D721Med (cell line): ENCODE measurements at regions not wholly inside any gene's neighbourhood (a gene's known extent, or its start where the extent isn't known, plus 50 kb on each side); places are given as distances from the start of the nearest gene placed in this dataset.
A peak's percentile ranks its signal among the peaks of the same experiment; 100 is the strongest.
"Not testable (repeated sequence)": the region's sequence is repeated elsewhere in the genome, so short reads cannot be mapped to it uniquely, and the experiment has no call there.

Source experiments
- DNase-seq: peaks from one replicate; pipeline ENCODE4 v3.0.0; 2011; ENCODE audit warnings: low spot score; ENCODE audit not compliant: insufficient read length
- FAIRE-seq: peaks from 2 replicates; lab custom pipeline; 2011; peaks lifted over from hg19 to GRCh38; lab: Jason Lieb, UNC
- TF ChIP-seq, protein P1 (sequence below): IDR thresholded peaks from 2 replicates; pipeline ENCODE4 v1.5.1; 2012; ENCODE audit warnings: mild to moderate bottlenecking, control low read depth; ENCODE audit not compliant: insufficient read depth; ENCODE audit errors: missing control alignments

DNA sequence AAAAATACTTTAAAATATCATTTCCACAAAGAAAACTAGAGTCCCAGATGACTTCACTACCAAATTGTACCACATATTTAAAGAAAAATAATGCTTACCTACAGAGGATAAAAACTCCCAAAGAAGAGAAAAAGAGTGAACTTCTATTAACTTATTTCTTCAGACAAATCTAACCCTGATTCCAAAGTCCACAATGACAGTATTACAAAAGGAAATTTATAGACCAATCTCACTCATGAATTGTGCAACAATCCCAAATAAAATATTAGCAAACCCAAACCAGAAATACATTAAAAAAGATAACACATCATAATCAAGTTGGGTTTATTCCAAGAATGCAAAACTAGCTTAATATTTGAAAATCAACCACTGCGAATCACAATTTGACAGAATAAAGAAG is 161.4 kb upstream of the GALNT2 start:
- DNase-seq (no peak), FAIRE-seq (no peak)
- TF ChIP-seq, protein P1, sequence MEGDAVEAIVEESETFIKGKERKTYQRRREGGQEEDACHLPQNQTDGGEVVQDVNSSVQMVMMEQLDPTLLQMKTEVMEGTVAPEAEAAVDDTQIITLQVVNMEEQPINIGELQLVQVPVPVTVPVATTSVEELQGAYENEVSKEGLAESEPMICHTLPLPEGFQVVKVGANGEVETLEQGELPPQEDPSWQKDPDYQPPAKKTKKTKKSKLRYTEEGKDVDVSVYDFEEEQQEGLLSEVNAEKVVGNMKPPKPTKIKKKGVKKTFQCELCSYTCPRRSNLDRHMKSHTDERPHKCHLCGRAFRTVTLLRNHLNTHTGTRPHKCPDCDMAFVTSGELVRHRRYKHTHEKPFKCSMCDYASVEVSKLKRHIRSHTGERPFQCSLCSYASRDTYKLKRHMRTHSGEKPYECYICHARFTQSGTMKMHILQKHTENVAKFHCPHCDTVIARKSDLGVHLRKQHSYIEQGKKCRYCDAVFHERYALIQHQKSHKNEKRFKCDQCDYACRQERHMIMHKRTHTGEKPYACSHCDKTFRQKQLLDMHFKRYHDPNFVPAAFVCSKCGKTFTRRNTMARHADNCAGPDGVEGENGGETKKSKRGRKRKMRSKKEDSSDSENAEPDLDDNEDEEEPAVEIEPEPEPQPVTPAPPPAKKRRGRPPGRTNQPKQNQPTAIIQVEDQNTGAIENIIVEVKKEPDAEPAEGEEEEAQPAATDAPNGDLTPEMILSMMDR, result no peak

DNA sequence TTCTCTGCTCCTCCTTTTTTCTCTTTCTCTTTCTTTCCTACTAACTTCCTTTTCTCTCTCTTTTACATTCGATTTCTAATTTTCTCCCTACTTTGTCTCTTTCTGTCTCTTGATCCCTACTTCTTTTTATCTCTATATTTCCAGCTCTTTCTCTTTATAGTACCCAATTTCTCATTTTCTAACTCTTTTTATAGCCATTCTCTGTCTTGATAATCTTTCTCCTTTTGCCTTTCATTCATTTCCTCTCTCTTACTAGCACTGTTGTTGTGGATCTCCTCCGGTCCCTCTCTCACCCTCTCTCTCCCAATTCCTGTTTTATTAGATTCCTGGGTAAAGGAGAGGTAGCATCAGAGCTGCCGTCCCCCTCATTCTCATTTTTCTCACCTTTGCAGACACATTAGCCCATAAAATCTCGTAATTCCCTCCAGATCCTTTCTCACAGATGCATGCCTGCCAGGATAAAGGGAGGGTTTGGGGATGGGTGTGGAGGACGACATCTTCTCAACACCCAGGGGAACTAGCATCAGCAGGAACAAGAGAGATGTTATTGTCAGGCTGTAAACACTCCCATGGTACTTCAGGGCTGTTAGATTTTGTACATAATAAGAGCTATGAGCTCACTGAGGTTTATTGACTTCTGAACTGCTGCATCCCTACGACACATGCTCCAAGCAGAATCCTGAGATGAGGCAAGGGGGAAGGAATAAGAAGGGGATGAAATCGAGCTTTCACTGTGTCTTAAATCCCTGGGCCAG is 159.0 kb upstream of the GALNT2 start:
- DNase-seq, result no peak
- TF ChIP-seq, protein P1, result no peak
- FAIRE-seq, result peak; percentile 48

DNA sequence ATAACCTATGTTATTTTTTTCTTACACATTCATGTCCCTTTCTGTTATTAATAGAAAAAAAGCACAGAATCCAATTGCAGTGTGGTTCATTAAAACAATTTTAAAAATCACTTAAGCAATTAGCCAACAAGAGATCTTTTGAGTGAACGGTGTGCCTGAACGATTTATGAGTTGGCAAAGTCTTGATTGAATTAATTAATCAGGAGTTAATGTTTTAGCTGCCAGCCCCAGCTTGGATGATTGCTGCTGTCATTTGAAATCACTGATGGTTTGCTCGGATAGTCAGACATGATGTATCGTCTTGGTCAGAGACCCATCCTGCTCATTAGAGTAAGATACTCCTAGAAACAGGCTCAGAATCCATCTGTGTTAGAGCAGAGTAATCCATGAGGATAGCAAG is 158.3 kb upstream of the GALNT2 start:
- DNase-seq, result no peak
- no peak for FAIRE-seq
- TF ChIP-seq, protein P1, result no peak

DNA sequence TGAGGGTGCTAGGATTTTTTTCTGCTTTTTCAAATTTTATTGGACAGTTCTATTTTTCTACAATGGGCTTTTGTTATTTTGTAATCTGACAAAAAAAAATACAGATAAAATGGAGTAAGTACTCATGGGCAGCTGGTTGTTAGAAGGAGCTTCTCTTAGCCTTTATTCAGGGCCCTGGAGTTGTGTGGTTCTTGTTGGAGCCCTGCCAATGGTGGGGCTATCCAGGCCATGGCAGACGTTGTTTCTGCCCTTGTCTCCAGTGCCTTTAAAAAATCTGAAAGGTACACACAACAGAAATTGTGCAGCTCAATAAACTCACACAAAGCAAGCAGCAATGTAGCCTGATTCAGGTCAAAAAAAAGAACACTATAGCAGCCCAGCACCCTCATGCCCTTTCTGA is 153.5 kb upstream of the GALNT2 start:
- DNase-seq (no peak), FAIRE-seq (no peak)
- TF ChIP-seq, protein P1, result no peak

DNA sequence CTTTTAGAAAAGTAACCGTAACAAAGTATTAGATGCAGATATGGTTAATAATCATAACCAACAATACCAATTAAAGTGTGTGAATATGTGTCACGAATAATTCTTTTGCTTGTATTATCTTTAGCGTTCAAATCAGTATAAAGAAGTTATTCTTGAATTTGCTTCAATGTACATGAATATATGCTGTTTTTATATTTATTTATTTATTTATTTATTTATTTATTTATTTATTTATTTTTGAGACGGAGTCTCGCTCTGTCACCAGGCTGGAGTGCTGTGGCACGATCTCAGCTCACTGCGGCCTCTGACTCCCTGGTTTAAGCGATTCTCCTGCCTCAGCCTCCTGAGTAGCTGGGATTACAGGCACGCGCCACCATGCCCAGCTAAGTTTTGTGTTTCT is 147.6 kb upstream of the GALNT2 start:
- not testable (repeated sequence) for DNase-seq, FAIRE-seq

DNA sequence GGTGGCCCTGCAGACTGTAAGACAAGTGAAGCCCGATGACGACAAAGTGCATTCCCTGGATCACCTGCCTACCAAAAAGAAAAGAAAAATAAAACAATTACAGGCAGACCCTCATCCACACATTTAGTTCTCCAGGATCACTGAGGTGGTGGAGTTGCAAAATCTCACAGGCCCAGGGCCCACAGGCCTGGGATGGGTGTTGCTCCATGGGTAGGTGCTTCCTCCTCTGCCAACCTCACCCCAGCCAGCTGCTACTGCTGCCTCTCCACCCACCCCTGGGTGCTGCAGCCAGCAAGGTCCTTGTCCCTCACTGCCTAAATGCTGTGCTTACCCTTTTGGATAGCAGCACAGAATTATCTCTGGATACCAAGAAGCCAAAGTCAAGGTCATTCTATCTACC is 146.4 kb upstream of the GALNT2 start:
- TF ChIP-seq, protein P1, result no peak
- no peak for FAIRE-seq
- DNase-seq, result no peak

DNA sequence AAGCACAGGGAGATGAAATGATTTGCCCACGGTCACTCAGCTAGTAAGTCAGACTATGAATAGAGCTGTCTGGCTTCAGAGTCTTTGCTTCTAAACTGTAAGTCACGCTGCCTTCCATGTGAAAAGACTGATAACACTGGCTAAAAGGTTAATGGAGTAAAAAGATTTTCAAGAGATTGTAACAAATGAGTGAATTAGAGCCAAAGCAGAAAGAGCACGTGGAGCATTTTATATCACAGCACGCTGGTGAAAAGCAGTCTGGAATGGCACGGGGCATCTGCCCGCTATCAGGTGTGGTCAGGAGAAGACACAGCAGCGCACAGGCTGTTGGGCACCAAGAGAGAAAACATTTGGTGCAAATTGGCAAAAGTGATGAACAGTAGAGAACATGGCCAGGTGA is 144.8 kb upstream of the GALNT2 start:
- no peak for FAIRE-seq
- no peak for DNase-seq
- TF ChIP-seq, protein P1, result no peak
